ENCODE measurements at regions not wholly inside any gene's neighbourhood (a gene's known extent, or its start where the extent isn't known, plus 50 kb on each side); places are given as distances from the start of the nearest gene placed in this dataset.

DNA sequence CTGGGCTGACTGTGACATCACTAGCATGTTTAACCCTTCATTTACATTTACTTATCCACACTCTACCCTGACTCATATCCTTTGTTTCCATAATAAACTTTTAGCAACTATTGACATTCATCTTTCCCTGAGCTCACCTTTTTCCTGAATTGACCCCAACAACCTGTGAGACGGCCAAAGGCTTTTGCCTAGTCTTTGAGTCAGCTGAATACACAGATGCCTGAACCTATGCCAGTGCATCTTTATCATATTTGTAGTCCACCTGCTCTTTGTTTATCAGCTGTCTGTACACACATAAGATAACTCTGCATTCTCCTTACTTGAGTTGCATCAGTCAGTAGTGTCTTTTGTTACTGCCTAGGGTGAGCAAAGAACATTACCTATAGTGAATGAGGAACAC lies 128.5 kb upstream of the HMHB1 start (continued):
- TF ChIP-seq, protein P1, sequence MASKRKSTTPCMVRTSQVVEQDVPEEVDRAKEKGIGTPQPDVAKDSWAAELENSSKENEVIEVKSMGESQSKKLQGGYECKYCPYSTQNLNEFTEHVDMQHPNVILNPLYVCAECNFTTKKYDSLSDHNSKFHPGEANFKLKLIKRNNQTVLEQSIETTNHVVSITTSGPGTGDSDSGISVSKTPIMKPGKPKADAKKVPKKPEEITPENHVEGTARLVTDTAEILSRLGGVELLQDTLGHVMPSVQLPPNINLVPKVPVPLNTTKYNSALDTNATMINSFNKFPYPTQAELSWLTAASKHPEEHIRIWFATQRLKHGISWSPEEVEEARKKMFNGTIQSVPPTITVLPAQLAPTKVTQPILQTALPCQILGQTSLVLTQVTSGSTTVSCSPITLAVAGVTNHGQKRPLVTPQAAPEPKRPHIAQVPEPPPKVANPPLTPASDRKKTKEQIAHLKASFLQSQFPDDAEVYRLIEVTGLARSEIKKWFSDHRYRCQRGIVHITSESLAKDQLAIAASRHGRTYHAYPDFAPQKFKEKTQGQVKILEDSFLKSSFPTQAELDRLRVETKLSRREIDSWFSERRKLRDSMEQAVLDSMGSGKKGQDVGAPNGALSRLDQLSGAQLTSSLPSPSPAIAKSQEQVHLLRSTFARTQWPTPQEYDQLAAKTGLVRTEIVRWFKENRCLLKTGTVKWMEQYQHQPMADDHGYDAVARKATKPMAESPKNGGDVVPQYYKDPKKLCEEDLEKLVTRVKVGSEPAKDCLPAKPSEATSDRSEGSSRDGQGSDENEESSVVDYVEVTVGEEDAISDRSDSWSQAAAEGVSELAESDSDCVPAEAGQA (IDR thresholded peaks at IDR 0.05; ENCODE audit: low read depth), result no peak
- TF ChIP-seq, protein P1 (CRISPR knock-in tag; IDR thresholded peaks at IDR 0.05; ENCODE audit: borderline replicate concordance), result no peak
- TF ChIP-seq, protein P2, sequence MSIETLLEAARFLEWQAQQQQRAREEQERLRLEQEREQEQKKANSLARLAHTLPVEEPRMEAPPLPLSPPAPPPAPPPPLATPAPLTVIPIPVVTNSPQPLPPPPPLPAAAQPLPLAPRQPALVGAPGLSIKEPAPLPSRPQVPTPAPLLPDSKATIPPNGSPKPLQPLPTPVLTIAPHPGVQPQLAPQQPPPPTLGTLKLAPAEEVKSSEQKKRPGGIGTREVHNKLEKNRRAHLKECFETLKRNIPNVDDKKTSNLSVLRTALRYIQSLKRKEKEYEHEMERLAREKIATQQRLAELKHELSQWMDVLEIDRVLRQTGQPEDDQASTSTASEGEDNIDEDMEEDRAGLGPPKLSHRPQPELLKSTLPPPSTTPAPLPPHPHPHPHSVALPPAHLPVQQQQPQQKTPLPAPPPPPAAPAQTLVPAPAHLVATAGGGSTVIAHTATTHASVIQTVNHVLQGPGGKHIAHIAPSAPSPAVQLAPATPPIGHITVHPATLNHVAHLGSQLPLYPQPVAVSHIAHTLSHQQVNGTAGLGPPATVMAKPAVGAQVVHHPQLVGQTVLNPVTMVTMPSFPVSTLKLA (IDR thresholded peaks at IDR 0.05), result no peak
- TF ChIP-seq ZNF776 (CRISPR knock-in tag; IDR thresholded peaks at IDR 0.05), result no peak
- no peak for TF ChIP-seq ZSCAN12 (CRISPR knock-in tag; IDR thresholded peaks at IDR 0.05)
- TF ChIP-seq CREB1 (IDR thresholded peaks at IDR 0.05), result peak; percentile 49; the same call in 1 of the 2 replicates
- peak; percentile 45; the same call in 1 of the 2 replicates for TF ChIP-seq CREB1 (CRISPR knock-in tag; IDR thresholded peaks at IDR 0.05)
- TF ChIP-seq, protein P3, sequence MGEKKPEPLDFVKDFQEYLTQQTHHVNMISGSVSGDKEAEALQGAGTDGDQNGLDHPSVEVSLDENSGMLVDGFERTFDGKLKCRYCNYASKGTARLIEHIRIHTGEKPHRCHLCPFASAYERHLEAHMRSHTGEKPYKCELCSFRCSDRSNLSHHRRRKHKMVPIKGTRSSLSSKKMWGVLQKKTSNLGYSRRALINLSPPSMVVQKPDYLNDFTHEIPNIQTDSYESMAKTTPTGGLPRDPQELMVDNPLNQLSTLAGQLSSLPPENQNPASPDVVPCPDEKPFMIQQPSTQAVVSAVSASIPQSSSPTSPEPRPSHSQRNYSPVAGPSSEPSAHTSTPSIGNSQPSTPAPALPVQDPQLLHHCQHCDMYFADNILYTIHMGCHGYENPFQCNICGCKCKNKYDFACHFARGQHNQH (CRISPR knock-in tag; IDR thresholded peaks at IDR 0.05), result no peak
- no peak for TF ChIP-seq ZFP36L1 (CRISPR knock-in tag; IDR thresholded peaks at IDR 0.05)
- TF ChIP-seq, protein P4, sequence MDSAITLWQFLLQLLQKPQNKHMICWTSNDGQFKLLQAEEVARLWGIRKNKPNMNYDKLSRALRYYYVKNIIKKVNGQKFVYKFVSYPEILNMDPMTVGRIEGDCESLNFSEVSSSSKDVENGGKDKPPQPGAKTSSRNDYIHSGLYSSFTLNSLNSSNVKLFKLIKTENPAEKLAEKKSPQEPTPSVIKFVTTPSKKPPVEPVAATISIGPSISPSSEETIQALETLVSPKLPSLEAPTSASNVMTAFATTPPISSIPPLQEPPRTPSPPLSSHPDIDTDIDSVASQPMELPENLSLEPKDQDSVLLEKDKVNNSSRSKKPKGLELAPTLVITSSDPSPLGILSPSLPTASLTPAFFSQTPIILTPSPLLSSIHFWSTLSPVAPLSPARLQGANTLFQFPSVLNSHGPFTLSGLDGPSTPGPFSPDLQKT (CRISPR knock-in tag; IDR thresholded peaks at IDR 0.05; ENCODE audit: borderline replicate concordance), result no peak
- TF ChIP-seq ZNF484 (CRISPR knock-in tag; IDR thresholded peaks at IDR 0.05; ENCODE audit: borderline replicate concordance, low read depth), result no peak
- TF ChIP-seq, protein P5, sequence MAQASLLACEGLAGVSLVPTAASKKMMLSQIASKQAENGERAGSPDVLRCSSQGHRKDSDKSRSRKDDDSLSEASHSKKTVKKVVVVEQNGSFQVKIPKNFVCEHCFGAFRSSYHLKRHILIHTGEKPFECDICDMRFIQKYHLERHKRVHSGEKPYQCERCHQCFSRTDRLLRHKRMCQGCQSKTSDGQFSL (CRISPR knock-in tag; IDR thresholded peaks at IDR 0.05), result no peak
- peak; percentile 88 for TF ChIP-seq RXRB (CRISPR knock-in tag; IDR thresholded peaks at IDR 0.05; ENCODE audit: borderline replicate concordance)
- TF ChIP-seq, protein P6, sequence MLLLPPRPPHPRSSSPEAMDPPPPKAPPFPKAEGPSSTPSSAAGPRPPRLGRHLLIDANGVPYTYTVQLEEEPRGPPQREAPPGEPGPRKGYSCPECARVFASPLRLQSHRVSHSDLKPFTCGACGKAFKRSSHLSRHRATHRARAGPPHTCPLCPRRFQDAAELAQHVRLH (CRISPR knock-in tag; IDR thresholded peaks at IDR 0.05; ENCODE audit: borderline replicate concordance, low read depth), result no peak
- TF ChIP-seq, protein P7, sequence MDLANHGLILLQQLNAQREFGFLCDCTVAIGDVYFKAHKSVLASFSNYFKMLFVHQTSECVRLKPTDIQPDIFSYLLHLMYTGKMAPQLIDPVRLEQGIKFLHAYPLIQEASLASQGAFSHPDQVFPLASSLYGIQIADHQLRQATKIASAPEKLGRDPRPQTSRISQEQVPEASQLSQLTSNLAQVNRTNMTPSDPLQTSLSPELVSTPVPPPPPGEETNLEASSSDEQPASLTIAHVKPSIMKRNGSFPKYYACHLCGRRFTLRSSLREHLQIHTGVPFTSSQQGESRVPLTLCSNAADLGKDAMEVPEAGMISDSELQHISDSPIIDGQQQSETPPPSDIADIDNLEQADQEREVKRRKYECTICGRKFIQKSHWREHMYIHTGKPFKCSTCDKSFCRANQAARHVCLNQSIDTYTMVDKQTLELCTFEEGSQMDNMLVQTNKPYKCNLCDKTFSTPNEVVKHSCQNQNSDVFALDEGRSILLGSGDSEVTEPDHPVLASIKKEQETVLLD (CRISPR knock-in tag; IDR thresholded peaks at IDR 0.05; ENCODE audit: low read depth), result no peak
- no peak for TF ChIP-seq PRMT3 (CRISPR knock-in tag; IDR thresholded peaks at IDR 0.05; ENCODE audit: borderline replicate concordance, low read depth)
- TF ChIP-seq ERF (CRISPR knock-in tag; IDR thresholded peaks at IDR 0.05), result no peak
- no peak for TF ChIP-seq MEIS1 (CRISPR knock-in tag; IDR thresholded peaks at IDR 0.05; ENCODE audit: borderline replicate concordance)
- no peak for TF ChIP-seq ZNF607 (CRISPR knock-in tag; IDR thresholded peaks at IDR 0.05; ENCODE audit: borderline replicate concordance)

Data from HepG2 (cell line).